Upper lobe of left lung (tissue), 6 donors: ENCODE measurements at regions not wholly inside any gene's neighbourhood (a gene's known extent, or its start where the extent isn't known, plus 50 kb on each side); places are given as distances from the start of the nearest gene placed in this dataset.

Source experiments
- ATAC-seq, 2 donors: fragments of 200-7000 bp; cut with Tn5 transposase; one replicate each; pipeline ENCODE4 v1.9.1; 2022; ENCODE audit warnings: mild to moderate bottlenecking in 2 of 2, moderate library complexity in 2 of 2; ENCODE audit not compliant: low FRiP score in 2 of 2
- DNase-seq, 2 donors: peaks; one replicate each; pipeline ENCODE4 v3.0.0-alpha.2; 2019 to 2020
- H3K27ac ChIP-seq, 4 donors: fragments of 200-600 bp; sonication (generic); one replicate each; pipeline ENCODE4 v1.5.1; 2016 to 2019
- H3K27me3 ChIP-seq, 4 donors: fragments of 200-600 bp; sonication (generic); one replicate each; pipeline ENCODE4 v1.5.1; 2017 to 2019
- H3K36me3 ChIP-seq, 4 donors: fragments of 200-600 bp; sonication (generic); one replicate each; pipeline ENCODE4 v1.5.1; 2016 to 2019
- H3K4me1 ChIP-seq, 4 donors: fragments of 200-600 bp; sonication (generic); one replicate each; pipeline ENCODE4 v1.5.1; 2018 to 2019
- H3K4me3 ChIP-seq, 4 donors: fragments of 200-600 bp; sonication (generic); one replicate each; pipeline ENCODE4 v1.5.1; 2017 to 2019; ENCODE audit warnings: mild to moderate bottlenecking in 2 of 4, moderate library complexity in 1 of 4
- H3K9me3 ChIP-seq, 4 donors: fragments of 200-600 bp; sonication (generic); one replicate each; pipeline ENCODE4 v1.5.1; 2018 to 2019
- CTCF ChIP-seq, 6 experiments: fragments of 450-650 bp in 4 of 6; fragments of 200-600 bp in 2 of 6; sonication (generic) in 2 of 6; IDR thresholded peaks; one replicate each; pipeline ENCODE4 v1.5.1; 2016 to 2019; ENCODE audit warnings: antibody characterized with exemption in 6 of 6
- EP300 ChIP-seq, 4 donors: sonication (generic); formaldehyde crosslinking; IDR thresholded peaks; one replicate each; pipeline ENCODE4 v1.5.1; 2017; ENCODE audit warnings: antibody characterized with exemption in 4 of 4, control low read depth in 2 of 4
- POLR2A ChIP-seq, 4 donors: fragments of 450-650 bp; IDR thresholded peaks; one replicate each; pipeline ENCODE4 v1.5.1; 2016 to 2017; ENCODE audit warnings: antibody characterized with exemption in 4 of 4, mild to moderate bottlenecking in 2 of 4
- POLR2AphosphoS5 ChIP-seq, 2 donors: sonication (generic); formaldehyde crosslinking; IDR thresholded peaks; one replicate each; pipeline ENCODE4 v1.5.1; 2017; ENCODE audit warnings: antibody characterized with exemption in 2 of 2
- WGBS, 2 donors: methylation state at CpG; one replicate each; pipeline ENCODE4 v1.1.5; 2017 to 2018; 5-methylcytosine and 5-hydroxymethylcytosine counted together
- donor health status: DM: no; HTN: no; CAD: no; lungs with moderate emphysema.
- donor health status: DM: no; HTN: yes; CAD: no; lungs with severe emphysema.

GRCh38 chr3:22157848-22158247, 406.8 kb upstream of the ZNF385D start:
- Histone ChIP-seq H3K4me1 (no peaks in the 10 kb centered on the region), H3K27me3 (no peaks in the 10 kb centered on the region), H3K27ac (no peak overlapping the region), H3K9me3 (no peaks in the 10 kb centered on the region), H3K4me3 (no peak overlapping the region), H3K36me3 (no peaks in the 10 kb centered on the region)
- WGBS, 2 donors, result 88 to 92% methylated on average over 4 of the region's 4 CpGs
- TF ChIP-seq POLR2A (IDR thresholded peaks at IDR 0.05) (no peak), EP300 (IDR thresholded peaks at IDR 0.05) (no peak), POLR2AphosphoS5 (IDR thresholded peaks at IDR 0.05) (no peak), CTCF (IDR thresholded peaks at IDR 0.05) (no peak)
- ATAC-seq, result no peak
- DNase-seq, result no peak

- no peak for TF ChIP-seq POLR2AphosphoS5 (IDR thresholded peaks at IDR 0.05)
- TF ChIP-seq EP300 (IDR thresholded peaks at IDR 0.05), result no peak
- no peak for TF ChIP-seq CTCF (IDR thresholded peaks at IDR 0.05)
- TF ChIP-seq POLR2A (IDR thresholded peaks at IDR 0.05), result no peak
- Histone ChIP-seq H3K27me3 (no peaks in the 10 kb centered on the region), H3K36me3 (no peaks in the 10 kb centered on the region), H3K27ac (no peak overlapping the region), H3K9me3 (no peaks in the 10 kb centered on the region), H3K4me3 (no peak overlapping the region), H3K4me1 (no peaks in the 10 kb centered on the region)
- no peak for ATAC-seq
- DNase-seq, result no peak
- WGBS, 2 donors, result 64 to 76% methylated on average over 5 of the region's 5 CpGs
These were observed 408.1 kb upstream of the ZNF385D start for GRCh38 chr3:22159004-22159695.

GRCh38 chr3:22161315-22161714, 410.3 kb upstream of the ZNF385D start:
- Histone ChIP-seq H3K9me3 (no peaks in the 10 kb centered on the region), H3K27me3 (no peaks in the 10 kb centered on the region), H3K27ac (no peak overlapping the region), H3K36me3 (no peaks in the 10 kb centered on the region), H3K4me3 (no peak overlapping the region), H3K4me1 (no peaks in the 10 kb centered on the region)
- no peak for TF ChIP-seq CTCF (IDR thresholded peaks at IDR 0.05)
- DNase-seq, result no peak
- ATAC-seq, result no peak

- H3K36me3 ChIP-seq, result no peaks in the 10 kb centered on the region
- no peak overlapping the region for H3K4me3 ChIP-seq
- 78 to 84% methylated on average over 1 of the region's 1 CpG for WGBS, 2 donors
- TF ChIP-seq POLR2A (IDR thresholded peaks at IDR 0.05), result no peak
- no peak for TF ChIP-seq CTCF (IDR thresholded peaks at IDR 0.05)
- TF ChIP-seq EP300 (IDR thresholded peaks at IDR 0.05), result no peak
- no peak for TF ChIP-seq POLR2AphosphoS5 (IDR thresholded peaks at IDR 0.05)
- no peak for DNase-seq
- H3K9me3 ChIP-seq, result no peaks in the 10 kb centered on the region
- ATAC-seq, result no peak
- no peaks in the 10 kb centered on the region for H3K4me1 ChIP-seq
- H3K27me3 ChIP-seq, result no peaks in the 10 kb centered on the region
- no peak overlapping the region for H3K27ac ChIP-seq
These were observed 419.4 kb upstream of the ZNF385D start for GRCh38 chr3:22170370-22170769.

- WGBS, 2 donors, result 78 to 85% methylated on average over 4 of the region's 4 CpGs
- no peak for TF ChIP-seq CTCF (IDR thresholded peaks at IDR 0.05)
These were observed 422.0 kb upstream of the ZNF385D start for GRCh38 chr3:22172964-22173363.

More at GRCh38 chr3:22172964-22173363, 422.0 kb upstream of the ZNF385D start:
- H3K27me3 ChIP-seq, result no peaks in the 10 kb centered on the region
- no peak overlapping the region for H3K27ac ChIP-seq
- ATAC-seq, result no peak
- H3K4me3 ChIP-seq, result no peak overlapping the region
- DNase-seq, result no peak
- H3K9me3 ChIP-seq, result no peaks in the 10 kb centered on the region
- H3K4me1 ChIP-seq, result no peaks in the 10 kb centered on the region
- no peaks in the 10 kb centered on the region for H3K36me3 ChIP-seq
